HL-60/S4 treated with retinoic acid at 250 ng/mL for 4 days and 3 days (cell line): ENCODE measurements at regions not wholly inside any gene's neighbourhood (a gene's known extent, or its start where the extent isn't known, plus 50 kb on each side); places are given as distances from the start of the nearest gene placed in this dataset.
"Not testable (repeated sequence)": the region's sequence is repeated elsewhere in the genome, so short reads cannot be mapped to it uniquely, and the experiment has no call there.

Experiments
- in situ Hi-C: fragments of 300-500 bp; cut with MboI; formaldehyde crosslinking; loops from 2 replicates; pipeline ENCODE4 v1.7.0; 2022; ENCODE audit warnings: low sequenced_read_pairs

DNA sequence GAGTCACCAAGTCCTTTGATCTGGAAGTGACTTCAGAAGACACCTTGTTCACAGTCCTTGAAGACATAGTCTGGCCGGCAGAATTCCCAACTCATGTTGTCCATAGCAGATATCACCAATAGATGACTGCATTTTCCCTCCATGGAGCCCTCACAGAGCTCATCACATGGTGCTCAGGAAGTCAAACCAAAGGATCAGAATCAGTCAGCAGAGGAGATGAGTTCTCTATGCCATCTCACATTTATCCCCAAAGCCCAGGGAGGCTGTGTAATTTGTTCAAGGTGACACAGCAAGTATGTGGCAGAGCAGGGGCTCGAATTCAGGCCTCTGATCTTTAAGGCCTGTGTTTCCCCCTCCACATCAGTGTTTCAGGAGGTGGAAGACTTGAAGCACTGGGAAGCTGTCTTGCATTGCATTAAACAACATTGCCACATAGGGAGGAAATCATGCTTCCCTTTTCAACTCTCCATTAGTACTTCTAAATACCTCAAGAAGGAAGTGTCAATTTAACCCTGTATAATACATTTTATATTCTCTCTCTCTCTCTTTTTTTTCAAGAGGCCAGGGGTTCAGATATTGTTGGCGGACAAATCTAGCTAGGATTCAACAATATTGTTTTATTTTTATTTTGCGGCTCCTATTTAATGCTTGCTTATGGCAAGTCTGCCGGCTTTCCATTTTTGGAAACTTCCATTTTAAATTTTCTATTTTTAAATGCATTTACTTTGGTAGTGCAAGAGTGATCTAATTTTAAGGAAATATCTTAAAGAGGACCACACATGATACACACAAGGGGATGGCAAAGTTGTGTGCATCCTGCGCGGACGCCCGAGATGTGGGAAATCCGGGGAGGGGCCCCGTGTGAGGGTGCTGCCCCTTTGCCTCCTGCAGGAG lies 61.9 kb downstream of the NPIPB5 start:
- in situ Hi-C loops, result not testable (repeated sequence)

GRCh38 chr16:22573225-22573530 lies 62.5 kb downstream of the NPIPB5 start:
- in situ Hi-C loops, result not testable (repeated sequence)

- in situ Hi-C loops, result not testable (repeated sequence)
Observed at GRCh38 chr16:22576506-22576905, 65.8 kb downstream of the NPIPB5 start.

DNA sequence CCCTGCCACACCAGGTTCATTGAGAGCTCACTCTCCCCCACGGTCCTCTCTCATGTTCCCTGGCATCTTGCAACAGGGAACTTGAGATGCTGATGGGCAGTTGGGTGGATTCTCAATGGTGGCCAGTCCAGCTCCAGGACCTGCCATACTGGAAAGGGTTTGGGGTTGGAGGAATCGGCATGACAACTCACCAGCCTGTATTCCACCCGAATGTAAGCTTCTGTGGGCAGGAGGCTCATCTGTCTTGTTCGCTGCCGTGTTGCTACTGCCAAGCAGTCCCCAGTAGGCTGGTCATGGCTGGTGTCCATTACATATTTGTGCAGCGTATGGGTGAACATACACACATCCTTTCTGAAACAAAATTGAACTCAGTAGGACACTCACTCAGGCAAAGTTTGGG lies 72.5 kb downstream of the NPIPB5 start:
- in situ Hi-C loops, result not testable (repeated sequence)

DNA sequence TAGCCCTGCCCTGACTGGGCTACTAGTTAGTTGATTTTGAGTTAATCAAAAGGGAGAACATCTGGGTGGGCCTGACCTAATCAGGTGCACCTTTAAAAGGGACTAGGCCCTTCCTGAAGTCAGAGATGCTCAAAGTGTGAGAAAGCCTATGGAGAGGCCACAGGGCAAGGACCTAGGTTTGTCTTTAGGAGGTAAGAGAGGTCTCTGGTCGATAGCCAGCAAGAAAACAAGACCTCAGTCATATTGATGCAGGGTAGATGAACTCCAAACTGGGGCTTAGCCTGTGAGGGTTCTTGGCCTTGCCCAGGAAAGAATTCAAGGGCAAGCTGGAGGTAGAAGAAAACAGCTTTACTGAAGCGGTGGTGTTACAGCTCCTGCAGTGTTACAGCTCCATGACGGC lies 73.8 kb downstream of the NPIPB5 start:
- in situ Hi-C loops, result not testable (repeated sequence)

DNA sequence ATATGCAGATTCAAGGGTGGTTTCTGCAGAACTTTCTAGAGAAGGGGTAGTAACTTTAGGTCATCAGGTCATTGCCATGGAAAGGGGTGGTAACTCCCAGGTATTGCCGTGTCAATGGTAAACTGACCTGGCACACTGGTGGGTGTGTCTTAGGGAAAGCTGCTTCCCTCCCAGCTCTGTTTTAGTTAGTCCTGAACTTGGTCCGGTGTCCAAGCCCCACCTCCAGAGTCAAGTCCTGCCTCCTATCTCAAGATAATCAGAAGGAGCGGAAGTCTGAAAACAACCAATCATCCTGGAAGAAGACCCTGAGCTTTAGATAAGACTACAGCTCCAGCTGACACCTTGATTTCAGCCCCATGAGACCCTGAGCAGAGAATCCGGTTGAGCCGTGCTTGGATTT lies 74.2 kb downstream of the NPIPB5 start:
- in situ Hi-C loops, result not testable (repeated sequence)

GRCh38 chr16:22585431-22585830 lies 74.7 kb downstream of the NPIPB5 start:
- in situ Hi-C loops, result not testable (repeated sequence)

GRCh38 chr16:22586732-22587131 lies 76.0 kb downstream of the NPIPB5 start:
- in situ Hi-C loops, result not testable (repeated sequence)

- in situ Hi-C loops, result not testable (repeated sequence)
Observed at GRCh38 chr16:22589757-22590156, 79.1 kb downstream of the NPIPB5 start.

DNA sequence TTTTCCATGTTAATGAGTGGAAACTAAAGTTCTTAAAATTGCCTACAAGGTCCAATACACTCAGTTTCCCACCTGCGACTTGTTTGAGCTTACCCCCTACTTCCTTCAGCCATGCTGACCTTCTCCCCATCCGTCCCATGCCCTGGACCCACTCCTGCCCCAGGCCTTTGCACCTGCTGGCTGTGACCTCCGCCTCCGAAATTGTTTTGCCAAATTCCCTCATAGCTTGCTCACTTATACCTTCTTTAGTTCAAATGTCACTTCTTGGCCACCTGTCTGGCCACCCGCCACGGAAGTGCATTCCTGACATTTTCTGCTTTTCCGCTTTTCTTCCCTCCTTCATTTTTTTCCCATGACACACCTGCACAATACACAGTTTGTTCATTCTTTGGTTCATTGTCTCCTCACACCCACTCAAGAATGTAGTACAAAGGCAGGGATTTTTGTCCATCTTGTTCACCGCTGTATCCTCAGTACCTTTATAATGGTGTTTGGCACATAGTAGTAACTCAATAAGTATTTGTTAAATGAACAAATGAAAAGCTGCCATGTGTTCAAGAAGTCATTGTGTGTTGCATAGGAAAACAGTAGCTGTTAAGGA lies 85.9 kb downstream of the NPIPB5 start:
- in situ Hi-C loops, result not testable (repeated sequence)

- in situ Hi-C loops, result not testable (repeated sequence)
Observed at GRCh38 chr16:22603744-22604143, 93.1 kb downstream of the NPIPB5 start.

GRCh38 chr16:22606619-22607018 lies 95.9 kb downstream of the NPIPB5 start:
- in situ Hi-C loops, result not testable (repeated sequence)

DNA sequence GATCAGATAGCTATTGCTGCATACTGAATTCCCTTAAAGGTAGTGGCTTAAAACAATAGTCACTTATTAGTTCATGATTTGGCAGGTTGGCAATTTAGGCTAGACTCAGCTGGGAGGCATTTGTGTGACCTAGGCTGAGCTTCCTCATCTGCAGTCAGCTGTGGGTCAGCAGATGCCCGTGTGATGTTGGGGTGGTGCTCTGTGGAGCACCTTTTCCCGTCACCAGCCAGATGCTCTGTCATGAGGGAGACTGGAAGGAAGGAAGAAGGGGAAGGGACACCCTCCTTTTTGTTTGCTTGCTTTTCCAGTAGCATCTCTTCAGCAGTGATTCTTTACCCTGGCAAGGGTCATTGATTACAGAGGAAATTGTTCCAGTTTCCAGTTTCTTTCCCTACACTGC lies 99.1 kb downstream of the NPIPB5 start:
- in situ Hi-C loops, result not testable (repeated sequence)

DNA sequence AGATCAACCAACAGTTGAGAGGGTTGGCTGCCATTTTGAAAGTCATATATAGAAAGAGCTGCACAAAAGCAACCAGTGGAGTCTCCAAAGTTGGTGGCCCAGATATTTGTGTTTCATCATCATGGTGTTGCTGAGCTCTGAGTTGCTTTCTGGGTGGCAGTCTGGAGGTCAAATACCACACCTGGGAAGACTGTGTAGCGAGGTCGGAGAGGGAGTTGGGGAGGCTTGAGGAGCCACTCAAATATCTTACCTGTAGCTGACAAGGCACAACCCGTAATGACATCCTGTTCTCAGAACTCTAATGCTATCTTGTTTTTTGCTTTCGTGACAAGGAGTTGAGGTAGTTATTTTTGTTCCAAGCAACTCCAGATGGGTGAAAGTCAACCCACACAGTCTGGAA lies 100.4 kb downstream of the NPIPB5 start:
- in situ Hi-C loops, result not testable (repeated sequence)

DNA sequence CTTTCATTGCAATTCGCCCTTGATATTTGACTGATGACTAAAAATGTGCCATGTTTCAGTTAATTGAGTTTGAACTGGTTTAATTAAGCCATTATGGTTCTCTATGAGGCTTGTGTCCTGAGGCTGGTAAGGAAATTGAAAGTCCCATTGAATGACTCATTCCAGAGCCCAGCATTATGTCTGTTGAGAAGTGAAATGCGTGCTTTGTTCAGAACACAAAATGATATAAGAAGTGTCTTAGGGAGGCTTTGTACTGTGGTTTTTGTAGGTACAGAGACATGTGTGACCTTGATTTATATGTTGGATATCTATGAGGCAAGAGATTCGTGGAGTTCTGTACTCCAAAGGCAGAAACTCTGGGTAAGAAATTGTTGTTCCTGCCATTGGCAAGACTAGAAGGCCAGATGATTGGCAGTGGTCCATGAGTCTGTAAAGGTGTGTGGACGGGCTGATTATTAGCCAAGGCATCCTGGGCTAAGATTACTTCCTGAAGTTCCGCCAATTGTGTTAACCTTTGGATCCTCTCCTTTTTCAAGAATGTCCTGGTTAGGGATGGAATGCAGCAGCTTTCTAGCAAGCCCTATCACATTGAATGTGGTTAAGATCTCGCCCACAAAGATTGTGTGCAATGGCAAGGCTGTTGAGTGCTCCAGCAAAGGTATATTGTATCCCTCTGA lies 103.7 kb downstream of the NPIPB5 start:
- in situ Hi-C loops, result no loop called here

- in situ Hi-C loops, result no loop called here
Observed at GRCh38 chr16:22618842-22619241, 108.2 kb downstream of the NPIPB5 start.

DNA sequence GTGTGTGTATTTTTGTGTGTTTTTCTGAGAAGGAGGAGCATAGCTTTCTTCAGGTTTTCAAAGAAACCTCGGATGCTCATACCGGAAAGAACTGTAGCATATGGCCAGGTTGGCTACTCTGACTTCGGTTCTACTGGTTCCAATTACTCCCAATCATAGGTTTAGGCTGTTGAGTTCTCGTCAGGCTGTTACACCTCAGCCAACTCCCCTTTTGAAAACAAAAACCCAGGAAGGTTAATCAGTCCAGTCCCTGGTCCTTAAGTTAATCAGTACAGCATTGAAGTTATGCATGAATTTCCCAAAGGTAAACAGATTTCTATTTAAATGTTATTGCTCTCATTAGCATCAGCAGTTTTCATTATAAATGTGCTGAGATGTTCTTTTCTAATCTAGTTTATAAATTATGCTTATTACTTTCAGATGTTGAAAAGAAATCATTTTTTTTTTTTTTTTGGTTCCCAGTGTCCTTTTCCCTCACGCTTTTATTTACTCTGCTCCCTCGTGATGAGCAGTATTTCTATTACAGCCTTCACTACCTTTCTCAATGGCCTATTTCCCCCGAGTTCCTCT lies 111.0 kb downstream of the NPIPB5 start:
- in situ Hi-C loops, result no loop called here

- in situ Hi-C loops, result no loop called here
Observed at GRCh38 chr16:22622703-22623102, 112.0 kb downstream of the NPIPB5 start.

DNA sequence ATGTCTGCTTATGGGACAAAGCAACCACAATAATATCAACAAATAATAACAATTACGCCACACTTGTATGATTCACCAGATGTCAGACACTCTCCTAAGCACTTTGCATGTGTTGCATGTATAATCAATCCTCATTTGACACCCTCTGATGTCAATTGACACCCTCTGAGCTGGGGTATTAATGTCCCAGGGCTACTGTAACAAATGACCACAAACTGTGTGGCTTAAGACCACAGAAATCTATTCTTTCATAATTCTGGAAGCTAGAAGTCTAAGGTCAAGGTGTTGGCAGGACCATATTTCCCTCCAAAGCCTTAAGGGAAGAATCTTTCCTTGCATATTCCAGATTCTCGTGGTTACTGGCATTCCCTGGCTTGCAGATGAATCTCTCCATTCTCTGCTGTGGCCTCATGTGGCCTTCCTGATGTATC lies 112.7 kb downstream of the NPIPB5 start:
- in situ Hi-C loops, result no loop called here

DNA sequence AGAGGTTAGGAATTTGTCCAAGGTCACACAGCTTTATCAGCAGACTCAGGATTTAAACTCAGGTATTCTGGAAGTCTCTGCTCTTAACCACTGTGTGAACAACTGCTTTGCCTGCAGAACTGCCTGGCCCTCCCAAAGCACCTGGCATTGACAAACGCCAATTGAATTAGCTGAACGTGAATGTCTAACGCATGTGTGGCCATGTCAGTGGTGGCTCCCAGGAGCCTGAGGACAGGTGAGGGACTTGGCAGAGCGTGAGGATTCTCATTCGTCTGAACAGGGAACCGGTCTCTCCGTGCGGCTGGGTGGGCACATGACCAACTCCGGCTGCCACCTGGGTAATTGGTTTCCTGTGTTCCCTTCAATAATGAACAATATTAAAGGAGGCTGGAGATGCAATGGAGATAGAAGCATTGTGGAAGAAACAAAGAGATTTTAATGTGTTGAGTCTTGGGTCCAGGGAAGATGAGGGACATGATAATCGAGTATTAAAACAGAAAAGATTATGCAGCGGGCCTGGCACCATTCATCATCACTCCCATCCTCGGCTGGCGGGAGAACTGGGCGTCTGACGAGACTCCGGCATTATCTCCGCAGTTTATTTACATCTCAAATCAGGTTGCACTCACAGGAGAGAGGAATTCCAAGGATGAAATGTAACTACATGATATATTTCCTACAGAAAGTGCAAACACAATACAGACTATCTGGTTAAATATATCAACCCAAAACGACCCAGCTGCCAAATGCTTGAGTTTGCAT lies 113.5 kb downstream of the NPIPB5 start:
- in situ Hi-C loops, result no loop called here
